Glutamatergic neuron (in vitro differentiated cells): ENCODE measurements at regions not wholly inside any gene's neighbourhood (a gene's known extent, or its start where the extent isn't known, plus 50 kb on each side); places are given as distances from the start of the nearest gene placed in this dataset.

ENCODE experiments used
- DNase-seq: peaks from one replicate; pipeline ENCODE4 v3.0.0; 2022
- H3K27ac Mint-ChIP-seq: one replicate; pipeline ENCODE4 v1.8.0; 2020; ENCODE audit warnings: mild to moderate bottlenecking, mixed read lengths, inconsistent platforms; ENCODE audit not compliant: unreplicated experiment
- H3K27me3 Mint-ChIP-seq: one replicate; pipeline ENCODE4 v1.8.0; 2020; ENCODE audit warnings: mild to moderate bottlenecking, moderate library complexity, mixed read lengths, inconsistent platforms; ENCODE audit not compliant: unreplicated experiment
- H3K36me3 Mint-ChIP-seq: one replicate; pipeline ENCODE4 v1.8.0; 2020; ENCODE audit warnings: mild to moderate bottlenecking, mixed read lengths, inconsistent platforms; ENCODE audit not compliant: unreplicated experiment
- H3K4me1 Mint-ChIP-seq: one replicate; pipeline ENCODE4 v1.8.0; 2020; ENCODE audit warnings: mild to moderate bottlenecking, low read depth, mixed read lengths, inconsistent platforms; ENCODE audit not compliant: unreplicated experiment
- H3K4me3 Mint-ChIP-seq: one replicate; pipeline ENCODE4 v1.8.0; 2020; ENCODE audit warnings: mild to moderate bottlenecking, mixed read lengths, inconsistent platforms; ENCODE audit not compliant: unreplicated experiment
- H3K9me3 Mint-ChIP-seq: one replicate; pipeline ENCODE4 v1.8.0; 2020; ENCODE audit warnings: mild to moderate bottlenecking, moderate library complexity, mixed read lengths, inconsistent platforms; ENCODE audit not compliant: unreplicated experiment
- TF ChIP-seq, protein P1 (sequence below): fragments of 200-600 bp; sonication (generic); IDR thresholded peaks from one replicate; pipeline ENCODE4 v1.5.0; 2021; ENCODE audit not compliant: partially characterized antibody, unreplicated experiment

DNA sequence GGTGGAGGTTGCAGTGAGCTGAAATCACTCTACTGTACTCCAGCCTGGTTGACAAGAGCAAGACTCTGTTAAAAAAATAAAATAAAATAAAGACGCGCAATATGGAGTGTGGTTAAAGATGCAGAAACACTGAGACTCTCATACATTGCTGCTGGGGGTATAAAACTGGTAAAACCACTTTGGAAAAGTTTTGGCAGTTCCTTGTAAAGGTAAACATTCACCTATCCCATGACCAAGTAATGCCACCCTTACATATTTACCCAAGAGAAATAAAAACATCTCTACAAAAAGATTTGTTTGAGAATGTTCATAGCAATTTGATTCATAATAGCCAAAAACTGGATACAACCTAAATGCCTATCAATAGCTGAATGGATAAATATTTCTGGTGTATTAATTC lies 398.5 kb downstream of the PDCD6IP start:
- Mint-ChIP-seq H3K27ac (no peak overlapping the region), H3K36me3 (no peaks in the 10 kb centered on the region), H3K4me1 (peaks cover 4% of the 10 kb centered on the region), H3K9me3 (no peaks in the 10 kb centered on the region), H3K27me3 (no peaks in the 10 kb centered on the region), H3K4me3 (no peak overlapping the region)
- no peak for DNase-seq
- TF ChIP-seq, protein P1, sequence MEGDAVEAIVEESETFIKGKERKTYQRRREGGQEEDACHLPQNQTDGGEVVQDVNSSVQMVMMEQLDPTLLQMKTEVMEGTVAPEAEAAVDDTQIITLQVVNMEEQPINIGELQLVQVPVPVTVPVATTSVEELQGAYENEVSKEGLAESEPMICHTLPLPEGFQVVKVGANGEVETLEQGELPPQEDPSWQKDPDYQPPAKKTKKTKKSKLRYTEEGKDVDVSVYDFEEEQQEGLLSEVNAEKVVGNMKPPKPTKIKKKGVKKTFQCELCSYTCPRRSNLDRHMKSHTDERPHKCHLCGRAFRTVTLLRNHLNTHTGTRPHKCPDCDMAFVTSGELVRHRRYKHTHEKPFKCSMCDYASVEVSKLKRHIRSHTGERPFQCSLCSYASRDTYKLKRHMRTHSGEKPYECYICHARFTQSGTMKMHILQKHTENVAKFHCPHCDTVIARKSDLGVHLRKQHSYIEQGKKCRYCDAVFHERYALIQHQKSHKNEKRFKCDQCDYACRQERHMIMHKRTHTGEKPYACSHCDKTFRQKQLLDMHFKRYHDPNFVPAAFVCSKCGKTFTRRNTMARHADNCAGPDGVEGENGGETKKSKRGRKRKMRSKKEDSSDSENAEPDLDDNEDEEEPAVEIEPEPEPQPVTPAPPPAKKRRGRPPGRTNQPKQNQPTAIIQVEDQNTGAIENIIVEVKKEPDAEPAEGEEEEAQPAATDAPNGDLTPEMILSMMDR: no peak

DNA sequence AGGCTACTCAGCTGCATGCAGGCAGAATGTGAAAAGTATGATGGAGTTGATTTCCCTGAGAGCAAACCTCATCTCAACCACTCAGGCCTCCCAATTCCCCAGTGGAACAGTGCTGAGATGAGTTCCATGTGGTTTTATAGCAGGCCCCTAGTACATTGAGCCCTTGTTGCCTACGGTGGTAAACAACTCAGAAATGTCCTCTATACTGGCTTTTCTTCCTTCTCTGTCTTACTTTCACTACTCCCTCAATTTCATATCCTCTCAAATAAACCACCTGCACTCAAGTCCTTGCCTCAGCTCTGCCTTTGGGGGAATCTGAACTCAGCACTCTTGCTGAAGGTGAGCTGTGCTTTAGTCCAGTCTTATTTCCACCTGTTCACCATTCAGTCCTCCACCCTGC lies 399.9 kb downstream of the PDCD6IP start:
- Mint-ChIP-seq H3K9me3 (no peaks in the 10 kb centered on the region), H3K4me1 (peaks cover 4% of the 10 kb centered on the region), H3K27me3 (no peaks in the 10 kb centered on the region), H3K27ac (no peak overlapping the region), H3K36me3 (no peaks in the 10 kb centered on the region), H3K4me3 (no peak overlapping the region)
- DNase-seq: no peak
- TF ChIP-seq, protein P1: no peak

DNA sequence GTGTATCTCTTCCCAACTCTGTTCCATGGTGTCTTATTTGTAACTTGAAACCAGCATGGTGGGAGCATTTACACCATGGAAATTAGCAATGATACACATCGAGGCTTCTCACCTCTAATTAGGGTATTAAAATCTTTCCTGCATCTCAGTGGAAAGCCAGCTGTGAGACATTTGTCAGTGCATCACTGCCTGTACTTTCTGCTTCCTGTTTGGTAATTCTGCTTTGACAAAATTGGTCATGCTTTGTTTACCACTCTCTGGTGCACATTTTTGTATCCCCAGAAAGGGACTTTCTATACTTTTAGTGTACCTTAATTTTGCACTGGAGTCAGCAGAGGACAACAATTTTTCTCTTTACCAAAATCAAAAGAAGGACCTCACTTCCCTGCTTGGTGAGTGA lies 402.1 kb downstream of the PDCD6IP start:
- no peaks in the 10 kb centered on the region for H3K9me3 Mint-ChIP-seq
- no peaks in the 10 kb centered on the region for H3K27me3 Mint-ChIP-seq
- H3K4me1 Mint-ChIP-seq: peaks cover 4% of the 10 kb centered on the region
- no peaks in the 10 kb centered on the region for H3K36me3 Mint-ChIP-seq
- TF ChIP-seq, protein P1: no peak
- H3K27ac Mint-ChIP-seq: no peak overlapping the region
- DNase-seq: no peak
- H3K4me3 Mint-ChIP-seq: no peak overlapping the region

DNA sequence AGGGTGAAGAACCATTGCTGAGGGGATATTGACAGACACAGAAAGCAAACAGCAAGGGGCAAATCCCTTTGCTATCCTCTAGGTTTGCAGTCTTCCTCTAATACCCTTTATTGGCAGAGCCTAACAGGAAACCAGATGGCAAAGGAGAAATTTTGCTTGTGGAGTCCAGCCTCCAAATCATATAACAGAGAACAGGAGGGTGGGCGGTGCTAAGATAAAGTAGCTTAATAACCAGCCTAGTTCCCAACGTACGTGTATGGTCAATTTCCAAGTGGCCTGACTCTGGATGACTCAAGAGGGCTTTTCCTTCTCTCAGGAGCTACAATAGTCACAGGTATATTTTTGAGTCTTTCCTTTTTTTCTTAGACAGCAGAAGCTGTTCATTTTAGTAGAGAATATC lies 404.5 kb downstream of the PDCD6IP start:
- no peak for DNase-seq
- TF ChIP-seq, protein P1: no peak
- Mint-ChIP-seq H3K4me3 (no peak overlapping the region), H3K27me3 (no peaks in the 10 kb centered on the region), H3K27ac (no peak overlapping the region), H3K9me3 (no peaks in the 10 kb centered on the region), H3K4me1 (peaks cover 4% of the 10 kb centered on the region), H3K36me3 (no peaks in the 10 kb centered on the region)

DNA sequence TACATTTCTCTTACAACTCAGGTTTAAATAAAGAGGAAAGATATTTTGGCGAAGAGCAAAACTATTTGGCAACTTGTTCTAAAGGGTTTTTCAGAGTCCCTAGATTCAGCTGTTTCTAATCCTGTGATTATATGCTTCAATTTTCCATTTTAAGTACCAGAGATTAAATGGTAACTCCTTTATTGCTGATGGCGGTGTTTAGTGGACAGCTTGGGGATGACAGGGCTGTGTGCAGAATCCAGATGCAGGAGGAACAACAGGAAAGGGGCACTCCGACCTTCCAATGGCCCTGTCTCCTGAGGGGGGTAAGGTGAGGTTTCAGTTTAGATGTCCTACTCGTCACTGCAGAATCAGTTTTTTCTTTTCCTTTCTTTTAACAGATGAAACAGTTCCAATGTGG lies 405.0 kb downstream of the PDCD6IP start:
- Mint-ChIP-seq H3K27me3 (no peaks in the 10 kb centered on the region), H3K4me1 (peaks cover 3% of the 10 kb centered on the region), H3K9me3 (no peaks in the 10 kb centered on the region), H3K4me3 (no peak overlapping the region), H3K36me3 (no peaks in the 10 kb centered on the region), H3K27ac (no peak overlapping the region)
- no peak for DNase-seq
- TF ChIP-seq, protein P1: no peak
